Stimulated activated CD4-positive, alpha-beta T cell treated with anti-CD3 and anti-CD28 coated beads, Interleukin-2, amount 100 ng/mL, for 4 hours (primary cell): ENCODE measurements at regions not wholly inside any gene's neighbourhood (a gene's known extent, or its start where the extent isn't known, plus 50 kb on each side); places are given as distances from the start of the nearest gene placed in this dataset.

Experiments used
- DNase-seq: peaks from one replicate; pipeline ENCODE4 v3.0.0-alpha.2; 2020; ENCODE audit warnings: low read depth

DNA sequence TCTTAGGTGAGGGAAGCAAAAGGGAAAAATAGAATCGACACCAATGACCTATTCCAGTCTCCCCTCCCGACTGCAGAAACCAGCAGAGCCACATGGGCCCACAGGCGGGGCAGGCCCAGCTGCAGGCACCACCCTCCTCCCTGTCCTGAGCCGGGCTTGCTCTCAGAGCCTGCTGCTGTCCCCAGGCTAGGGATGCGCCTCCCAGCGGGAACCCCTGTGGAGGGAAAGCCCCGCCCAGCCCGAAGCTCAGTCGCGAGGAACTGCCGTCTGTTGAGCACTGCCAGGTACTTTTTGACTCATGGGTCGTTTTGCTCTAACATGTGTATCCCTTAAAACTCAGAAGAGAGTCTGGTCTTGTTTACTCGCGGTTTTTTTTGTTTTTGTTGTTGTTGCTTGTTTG lies 124.5 kb upstream of the RET start:
- no peak for DNase-seq

DNA sequence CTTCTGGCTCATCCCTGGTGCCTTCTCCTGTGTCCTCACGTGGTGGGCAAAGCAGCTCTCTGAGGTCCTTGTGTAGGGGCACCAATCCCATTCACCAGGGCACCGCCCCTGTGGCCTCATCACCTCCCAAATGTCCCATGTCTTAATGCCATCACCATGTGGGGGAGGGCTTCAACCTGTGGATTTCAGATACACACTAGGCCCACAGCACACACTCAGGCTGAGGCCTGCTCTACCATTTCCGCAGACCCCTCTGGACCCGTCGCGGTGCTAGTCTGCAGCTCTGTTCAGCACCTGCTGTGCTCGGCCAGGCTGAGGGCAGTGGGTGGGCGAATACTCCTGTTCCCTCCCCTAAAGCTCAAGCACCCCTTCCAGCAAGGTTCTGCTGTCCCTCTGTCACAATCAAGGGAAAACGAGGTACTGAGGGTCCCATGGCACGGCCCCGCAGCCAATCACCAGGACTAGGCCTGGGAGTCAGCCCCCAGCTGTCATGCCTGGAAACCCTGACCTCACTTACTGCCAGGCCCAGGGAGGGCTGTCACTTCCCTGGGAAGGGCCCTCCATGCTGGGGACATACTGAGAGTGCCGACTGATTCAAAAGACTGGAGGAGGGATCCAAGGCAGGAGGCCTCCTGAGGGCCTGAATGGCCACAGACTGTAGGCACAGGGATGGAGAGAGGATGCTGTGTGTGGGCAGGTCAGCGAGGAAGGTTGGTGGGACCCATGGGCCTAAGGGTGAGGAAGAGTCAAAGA lies 123.8 kb upstream of the RET start:
- no peak for DNase-seq

DNA sequence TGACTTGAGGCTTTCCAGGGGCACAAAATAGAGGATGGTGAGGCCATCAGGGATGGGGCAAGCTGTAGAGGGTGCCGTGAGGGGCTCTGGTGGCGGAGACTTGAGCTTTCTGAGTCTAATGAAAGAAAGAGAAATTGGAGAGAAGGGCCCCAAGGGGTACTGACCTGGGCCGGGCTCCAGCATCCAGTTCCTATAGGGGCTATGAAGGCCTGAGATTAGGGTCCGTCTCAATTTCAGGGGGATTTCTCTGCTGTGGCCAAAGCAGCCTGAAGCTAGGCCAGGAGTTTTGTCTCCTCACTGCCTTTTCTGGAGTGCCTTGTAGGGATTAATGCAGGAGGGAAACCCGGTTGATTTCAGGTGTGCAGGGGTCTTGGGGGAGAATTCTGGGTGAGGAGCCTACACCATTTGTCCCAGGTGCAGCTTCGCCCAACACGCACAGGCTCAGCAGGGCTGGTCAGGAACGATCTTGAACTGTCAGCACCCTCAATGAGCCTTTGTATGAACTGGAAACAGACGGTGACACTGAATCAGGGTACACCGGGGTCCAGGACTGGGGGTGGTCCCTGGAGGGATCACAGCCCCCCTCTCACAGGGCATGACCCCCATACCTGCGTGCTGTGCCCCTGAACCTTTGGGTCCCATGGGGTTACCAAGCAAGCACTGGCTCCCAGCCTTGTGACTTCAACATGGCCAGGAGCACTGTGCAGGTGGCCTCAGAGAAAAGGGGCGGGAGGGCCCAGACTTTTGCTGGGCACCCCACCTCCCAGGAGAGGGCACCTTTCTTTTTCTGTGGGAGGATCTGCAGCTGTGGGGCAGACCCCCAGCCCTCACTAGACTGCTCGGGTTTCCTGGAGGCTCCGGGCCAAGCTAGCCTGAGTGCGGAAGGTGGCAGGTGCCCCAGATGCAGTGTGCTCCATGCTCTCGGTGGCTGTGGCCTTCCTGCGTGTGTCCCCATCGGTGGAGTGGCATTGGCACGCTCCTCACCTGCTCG lies 122.9 kb upstream of the RET start:
- DNase-seq: no peak

GRCh38 chr10:42954766-42955492 lies 121.9 kb upstream of the RET start:
- DNase-seq: no peak

DNA sequence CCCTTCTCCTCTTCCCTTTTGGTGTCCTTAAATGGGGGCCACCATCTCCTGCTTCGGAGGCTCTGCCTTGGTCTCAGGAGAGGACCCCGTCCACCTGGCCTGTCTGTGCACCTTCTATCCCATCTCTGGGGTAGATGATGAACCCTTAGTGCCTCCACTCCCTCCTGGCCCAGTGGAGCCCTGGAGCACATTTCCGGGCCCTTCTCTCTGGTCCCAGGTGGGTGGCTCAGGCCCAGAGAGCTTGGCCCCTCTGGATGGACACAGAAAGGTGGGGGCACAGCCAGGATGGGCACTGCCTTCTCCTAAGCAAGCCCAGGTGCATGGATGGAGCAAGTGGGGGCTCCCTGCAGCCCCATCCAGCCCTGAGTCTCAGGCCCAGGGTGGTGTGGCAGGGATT lies 121.4 kb upstream of the RET start:
- no peak for DNase-seq

DNA sequence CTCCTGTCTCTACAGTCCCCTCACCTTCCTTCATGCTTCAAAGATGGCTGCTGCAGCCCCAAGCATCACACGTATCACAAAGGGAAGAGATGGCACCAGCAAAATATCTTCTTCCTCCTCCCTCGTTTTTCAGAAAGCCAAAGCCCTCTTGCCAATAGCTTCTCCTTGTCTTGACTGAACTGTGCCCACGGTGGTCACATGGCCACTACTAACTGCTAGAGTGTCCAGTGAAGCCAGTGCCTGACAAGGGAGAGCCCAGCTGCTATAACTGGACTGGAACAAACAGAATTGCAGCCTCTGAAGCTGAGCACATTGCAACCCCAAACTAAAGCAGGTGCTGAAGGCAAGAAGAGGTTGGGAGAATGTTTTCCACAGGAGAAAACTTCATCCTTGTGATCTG lies 120.8 kb upstream of the RET start:
- no peak for DNase-seq

DNA sequence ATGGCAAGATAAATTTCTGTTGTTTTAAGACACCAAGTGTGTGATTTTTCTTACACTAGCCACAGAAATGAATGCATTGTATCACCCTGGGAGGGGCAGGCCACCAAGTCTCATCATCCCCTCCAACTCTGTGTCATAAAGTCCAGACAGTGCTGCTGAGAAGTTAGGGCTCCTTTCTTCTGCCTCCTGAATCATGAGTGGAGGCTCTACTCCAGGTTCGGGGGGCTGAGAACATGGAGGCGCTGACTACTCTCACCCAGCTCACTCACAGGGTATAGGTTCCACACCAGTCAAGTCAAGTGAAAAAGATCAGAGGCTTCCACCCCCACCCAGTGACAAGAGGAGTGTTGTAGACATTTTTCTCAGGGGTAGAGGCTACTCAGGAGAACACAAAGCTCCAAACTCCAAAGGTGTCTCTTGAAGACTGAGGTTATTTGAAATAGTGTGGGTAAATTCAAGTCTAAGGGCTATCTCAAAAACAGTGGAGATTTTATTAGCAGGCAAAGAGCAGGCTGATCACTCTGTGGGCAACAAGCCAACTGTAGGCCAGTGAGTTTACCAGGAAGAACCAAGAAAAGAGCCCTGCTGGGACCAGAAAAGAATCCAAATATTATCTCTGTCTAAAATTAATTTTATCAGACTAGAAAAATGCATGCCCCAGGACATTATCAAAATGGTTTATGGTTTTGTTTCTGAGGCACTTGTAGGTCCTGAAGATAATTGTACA lies 118.6 kb upstream of the RET start:
- DNase-seq: no peak

DNA sequence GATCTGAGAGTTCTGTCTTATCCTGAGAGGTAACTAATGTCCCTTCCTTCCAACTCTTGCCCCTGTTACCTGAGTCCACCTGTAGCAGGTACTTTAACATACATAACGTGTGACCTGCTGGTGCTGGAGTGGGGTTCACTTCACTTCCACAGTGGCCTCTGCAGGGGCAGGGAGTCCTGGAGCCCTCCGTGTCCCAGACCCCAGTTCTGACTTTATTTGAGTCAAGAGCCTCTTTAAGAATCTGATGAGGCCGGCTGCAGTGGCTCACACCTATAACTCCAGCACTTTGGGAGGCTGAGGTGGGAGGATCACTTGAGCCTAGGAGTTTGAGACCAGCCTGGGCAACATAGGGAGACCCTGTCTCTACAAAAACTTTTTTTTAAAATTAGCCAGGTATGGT lies 117.0 kb upstream of the RET start:
- no peak for DNase-seq

- DNase-seq: no peak
These were observed 116.3 kb upstream of the RET start for GRCh38 chr10:42960491-42960990.

GRCh38 chr10:42960991-42961795 lies 115.7 kb upstream of the RET start:
- DNase-seq: no peak

- DNase-seq: no peak
These were observed 115.1 kb upstream of the RET start for GRCh38 chr10:42961796-42962109.

DNA sequence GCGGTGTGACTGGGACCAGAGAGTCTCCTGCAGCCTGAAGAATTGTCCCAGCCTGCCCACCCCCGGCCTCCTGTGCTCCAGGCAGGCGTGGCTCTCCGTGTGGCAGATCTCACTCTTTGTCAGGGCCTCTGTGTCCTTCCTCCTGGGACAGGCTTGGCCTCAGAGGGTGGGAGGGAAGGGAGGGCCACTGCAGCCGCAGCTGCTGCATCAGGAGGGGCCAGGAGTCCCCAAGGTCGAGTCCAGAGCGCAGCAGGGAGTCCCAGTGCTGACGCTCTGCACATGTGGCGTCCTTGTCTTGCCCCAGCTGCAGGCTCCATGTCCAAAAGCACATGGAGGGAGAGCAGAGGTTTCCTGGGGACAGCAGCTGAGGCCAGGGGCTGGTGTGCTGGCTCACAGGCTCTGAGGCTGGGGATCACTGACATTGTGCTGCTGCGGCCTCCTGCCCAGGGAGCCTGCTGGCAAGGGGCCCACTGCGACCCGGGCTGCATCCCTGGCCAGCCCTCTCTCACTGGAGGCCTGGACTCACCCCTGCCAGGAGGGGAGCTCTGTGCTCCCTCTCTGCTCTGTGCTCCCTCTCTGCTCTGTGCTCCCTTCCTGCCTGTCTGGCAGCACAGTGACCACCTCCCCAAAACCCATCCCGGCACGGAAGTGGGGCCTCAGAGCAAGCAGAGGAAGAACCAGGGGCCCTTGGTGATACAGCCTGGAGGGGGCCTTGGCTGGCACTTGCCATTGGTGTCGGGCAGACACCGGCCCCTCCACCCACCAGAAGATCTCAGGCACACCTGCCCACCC lies 114.6 kb upstream of the RET start:
- DNase-seq: no peak

DNA sequence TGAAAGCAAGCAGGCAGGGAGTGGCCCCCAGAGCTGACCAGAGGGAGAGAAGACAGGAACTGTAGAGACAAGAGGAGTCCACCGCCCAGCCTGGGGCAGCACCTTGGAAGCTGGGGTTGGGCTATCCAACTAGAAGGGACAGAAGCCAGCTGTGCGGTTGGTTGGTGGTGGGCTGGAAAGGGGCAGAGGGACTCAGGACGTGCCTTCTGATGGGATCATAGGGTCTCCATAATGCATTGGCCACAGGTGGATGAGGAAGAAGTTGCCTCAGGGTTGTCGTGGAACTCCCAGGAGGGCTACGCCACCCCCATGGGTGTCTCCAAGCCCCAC lies 114.0 kb upstream of the RET start:
- DNase-seq: no peak

DNA sequence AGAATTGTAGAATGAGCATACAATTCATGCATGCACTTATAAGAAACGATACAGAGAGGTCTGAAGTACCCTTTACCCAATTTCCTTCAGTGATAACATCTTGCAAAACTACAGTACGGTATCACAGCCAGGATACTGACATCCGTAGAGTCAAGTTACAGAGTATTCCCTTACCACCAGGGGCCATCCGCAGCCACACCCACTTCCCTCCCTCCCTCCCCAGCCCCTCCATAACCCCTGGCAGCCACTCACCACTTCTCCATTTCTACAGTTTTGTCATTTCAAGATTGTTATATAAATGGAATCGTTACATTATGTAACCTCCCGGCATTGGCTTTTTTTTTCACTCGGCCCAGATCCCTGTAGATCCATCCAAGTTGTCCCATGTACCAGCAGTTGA lies 113.6 kb upstream of the RET start:
- DNase-seq: no peak

DNA sequence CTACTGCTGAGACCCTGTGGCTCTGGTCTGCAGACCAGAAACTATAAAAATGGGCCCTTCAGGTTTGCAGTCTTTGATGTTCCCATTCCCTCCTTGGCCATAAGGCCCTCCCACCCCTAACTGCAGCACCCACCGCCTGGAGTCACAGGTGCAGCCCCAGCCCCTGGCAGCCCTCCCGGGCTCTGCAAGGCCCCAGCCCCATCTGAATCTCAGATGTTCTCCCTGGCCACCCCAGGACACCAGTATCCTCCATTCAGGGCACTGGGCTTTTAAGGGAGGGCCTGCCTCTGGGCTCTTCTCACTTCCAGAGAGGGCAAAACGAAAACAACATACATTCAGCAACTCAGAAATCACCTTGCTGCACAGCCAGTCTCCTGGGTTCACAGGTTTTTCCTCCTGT lies 107.7 kb upstream of the RET start:
- no peak for DNase-seq

GRCh38 chr10:42969909-42970308 lies 107.0 kb upstream of the RET start:
- DNase-seq: no peak

- DNase-seq: no peak
These were observed 106.2 kb upstream of the RET start for GRCh38 chr10:42970451-42971250.

DNA sequence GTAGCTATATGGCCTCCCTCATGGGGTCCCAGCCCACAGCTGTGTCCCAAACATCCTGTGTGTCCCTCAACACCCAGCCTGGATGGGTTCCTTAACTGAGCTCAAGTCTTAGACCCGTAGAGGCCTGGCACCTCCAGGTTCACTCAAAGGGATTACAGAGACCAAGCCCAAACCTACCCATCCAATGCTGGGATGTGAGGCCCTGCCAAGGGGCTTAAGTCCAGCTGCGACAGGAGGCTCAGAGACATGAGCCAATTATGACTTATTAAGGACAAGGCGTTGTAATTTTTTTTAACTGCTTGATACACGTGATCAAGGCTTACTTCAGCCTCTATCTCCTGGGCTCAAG lies 105.6 kb upstream of the RET start:
- no peak for DNase-seq

DNA sequence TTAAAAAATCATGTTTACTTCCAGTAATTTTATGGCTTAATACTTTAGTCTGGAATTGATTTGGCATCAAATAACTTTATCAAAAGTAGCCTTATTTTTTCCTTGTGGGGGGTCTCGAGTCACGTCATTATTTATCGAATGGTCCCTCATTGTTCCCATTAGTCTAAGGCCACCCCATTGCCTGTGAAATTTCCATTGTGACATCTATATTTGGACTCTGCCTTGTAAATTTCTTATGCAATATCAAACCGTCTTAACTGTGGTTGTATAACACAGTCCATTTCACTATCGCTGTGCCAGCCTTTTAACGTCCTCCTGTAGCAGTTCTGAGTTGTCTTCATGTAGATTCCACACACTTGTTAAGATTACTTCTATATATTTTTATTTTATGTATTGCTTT lies 103.9 kb upstream of the RET start:
- DNase-seq: no peak

DNA sequence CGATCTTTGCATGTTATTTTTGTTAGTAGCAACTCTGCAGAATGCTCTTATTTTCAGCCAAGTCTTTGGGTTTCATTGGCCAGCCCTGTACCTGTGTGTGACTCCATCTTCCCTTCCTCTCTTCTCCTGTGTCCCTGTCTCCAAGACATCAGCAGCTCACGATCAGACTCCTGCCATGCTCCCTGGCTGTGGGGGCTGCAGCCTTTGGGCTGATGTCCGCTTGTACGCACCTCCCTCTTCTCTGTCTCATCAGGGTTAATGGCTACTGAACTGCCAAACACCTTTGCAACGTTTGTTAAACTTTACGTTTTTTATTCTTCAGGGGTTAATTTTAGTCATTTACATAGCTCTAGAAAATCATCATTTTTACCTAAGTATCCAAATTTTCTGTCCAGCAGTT lies 103.5 kb upstream of the RET start:
- DNase-seq: no peak
